NCI-H460 (cell line): ENCODE measurements at regions not wholly inside any gene's neighbourhood (a gene's known extent, or its start where the extent isn't known, plus 50 kb on each side); places are given as distances from the start of the nearest gene placed in this dataset.

Experiments used
- DNase-seq: peaks from one replicate; pipeline ENCODE4 v3.0.0-alpha.2; 2016; ENCODE audit warnings: low read depth; ENCODE audit errors: extremely low read depth

DNA sequence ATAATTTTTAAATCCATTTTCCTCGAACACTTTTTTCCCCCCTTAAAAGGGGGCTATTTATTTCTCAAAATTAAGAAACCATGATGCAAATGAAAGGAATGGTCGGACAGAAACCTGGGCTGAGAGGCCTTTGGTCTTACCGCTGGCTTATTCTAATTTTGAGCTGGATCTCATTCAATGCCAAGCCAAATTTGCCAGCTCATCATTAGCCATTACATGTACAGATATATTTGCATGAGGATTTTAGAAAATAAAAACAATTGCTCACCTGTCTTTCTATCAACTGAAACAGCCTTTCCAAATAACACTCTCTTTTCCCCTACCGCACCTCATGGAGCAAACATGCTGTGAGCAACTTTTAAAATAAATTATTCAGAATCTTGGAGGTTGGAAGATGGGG is 219.5 kb upstream of the DTNBP1 start:
- DNase-seq, result no peak

GRCh38 chr6:15881150-15881549 is 218.3 kb upstream of the DTNBP1 start:
- DNase-seq, result no peak

DNA sequence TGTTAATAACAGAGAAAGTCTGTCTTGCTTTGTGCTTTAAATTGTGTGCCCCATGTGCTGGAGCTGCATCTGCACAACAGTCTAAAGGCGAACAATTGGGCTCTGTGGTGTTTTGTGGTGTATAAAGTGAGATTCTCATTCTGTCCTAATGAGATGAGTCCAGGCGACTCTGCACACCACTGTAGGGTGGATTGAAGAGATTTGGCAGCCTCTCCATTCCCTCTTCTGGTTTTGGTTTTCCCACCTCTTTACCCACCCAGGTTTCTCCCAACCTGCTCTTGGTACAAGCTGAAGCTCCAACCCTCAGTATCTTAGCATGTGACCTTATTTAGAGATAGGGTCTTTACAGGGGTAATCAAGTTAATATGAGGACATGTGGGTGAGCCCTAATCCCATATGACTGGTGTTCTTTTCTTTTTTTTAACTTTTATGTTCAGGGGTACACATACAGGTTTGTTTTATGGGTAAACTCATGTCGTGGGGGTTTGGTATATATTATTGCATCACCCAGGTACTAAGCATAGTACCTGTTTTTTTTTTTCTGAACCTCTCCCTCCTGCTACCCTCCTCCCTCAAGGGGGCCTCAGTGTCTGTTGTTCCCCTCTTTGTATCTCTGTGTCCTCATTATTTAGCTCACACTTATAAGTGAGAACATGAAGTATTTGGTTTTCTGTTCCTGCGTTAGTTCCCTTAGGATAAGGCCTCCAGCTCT is 217.6 kb upstream of the DTNBP1 start:
- no peak for DNase-seq

- no peak for DNase-seq
Measured at GRCh38 chr6:15879371-15880261, 216.8 kb upstream of the DTNBP1 start.

GRCh38 chr6:15877231-15877630 is 214.4 kb upstream of the DTNBP1 start:
- DNase-seq, result no peak

DNA sequence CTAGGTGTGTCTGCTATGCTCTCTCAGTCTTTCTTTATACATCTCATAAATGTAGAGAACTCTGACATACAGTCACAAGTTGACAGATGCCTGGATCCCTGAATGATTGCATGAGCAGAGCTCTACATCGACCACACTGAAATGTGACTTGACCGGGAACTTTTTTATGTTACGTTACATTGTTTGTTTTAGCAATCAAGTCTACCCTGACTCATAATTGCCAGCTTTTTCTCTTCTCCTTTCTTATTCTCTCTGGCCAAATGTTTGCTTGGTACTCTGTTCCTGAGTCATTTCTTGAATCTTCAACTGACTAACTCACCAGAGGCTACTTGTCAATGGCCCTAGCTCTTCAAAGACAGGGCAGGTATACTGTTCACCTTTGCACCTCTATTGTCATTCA is 213.6 kb upstream of the DTNBP1 start:
- DNase-seq, result no peak

DNA sequence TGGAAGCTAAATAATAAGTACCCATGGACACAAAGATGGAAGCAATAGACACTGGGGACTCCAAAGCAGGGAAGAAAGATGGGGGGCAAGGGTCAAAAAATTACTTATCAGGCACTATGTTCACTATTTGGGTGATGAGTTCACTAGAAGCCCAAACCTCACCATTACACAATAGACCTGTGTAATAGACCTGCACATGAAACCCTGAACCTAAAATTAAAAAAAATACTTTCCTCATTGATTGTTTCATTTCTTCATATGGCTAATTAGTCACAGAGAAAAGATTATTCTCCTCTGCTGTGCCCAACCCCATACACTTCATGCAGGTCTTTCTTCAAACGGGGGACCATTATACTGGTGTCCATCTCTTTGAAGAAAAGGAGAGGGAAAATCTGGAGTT is 213.0 kb upstream of the DTNBP1 start:
- DNase-seq, result no peak

DNA sequence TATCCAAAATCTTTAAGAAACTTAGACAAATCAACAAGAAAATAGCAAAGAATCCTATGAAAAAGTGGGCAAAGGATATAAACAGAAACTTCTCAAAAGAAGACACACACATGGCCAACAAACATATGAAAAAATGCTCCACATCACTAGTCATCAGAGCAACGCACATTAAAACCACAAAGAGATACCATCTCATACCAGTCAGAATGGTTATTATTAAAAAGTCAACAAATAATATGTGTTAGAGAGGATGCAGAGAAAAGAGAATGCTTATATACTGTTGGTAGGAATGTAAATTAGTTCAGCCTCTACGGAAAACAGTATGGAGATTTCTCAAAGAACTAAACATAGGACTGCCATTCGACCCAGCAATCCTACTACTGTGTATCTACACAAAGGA is 212.0 kb upstream of the DTNBP1 start:
- DNase-seq, result no peak

DNA sequence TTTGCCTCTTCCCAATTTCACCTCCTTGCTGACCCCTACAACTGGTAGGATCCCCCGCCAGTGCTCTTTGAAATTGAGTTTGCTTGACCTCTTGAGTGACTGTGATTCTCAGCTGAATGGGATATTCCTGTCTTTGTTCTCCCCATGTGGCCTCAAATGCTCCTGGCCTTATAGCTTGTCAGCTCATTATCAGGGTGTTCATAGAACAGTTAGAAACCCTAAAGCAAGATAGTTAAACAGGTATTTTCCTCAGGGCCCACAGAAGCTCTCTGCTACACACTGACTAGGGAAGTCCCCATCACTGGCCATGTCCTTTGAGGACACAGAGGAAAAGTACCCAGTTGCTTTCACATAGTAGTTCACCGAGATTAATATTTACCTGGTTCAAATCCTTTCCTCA is 211.5 kb upstream of the DTNBP1 start:
- DNase-seq, result no peak

DNA sequence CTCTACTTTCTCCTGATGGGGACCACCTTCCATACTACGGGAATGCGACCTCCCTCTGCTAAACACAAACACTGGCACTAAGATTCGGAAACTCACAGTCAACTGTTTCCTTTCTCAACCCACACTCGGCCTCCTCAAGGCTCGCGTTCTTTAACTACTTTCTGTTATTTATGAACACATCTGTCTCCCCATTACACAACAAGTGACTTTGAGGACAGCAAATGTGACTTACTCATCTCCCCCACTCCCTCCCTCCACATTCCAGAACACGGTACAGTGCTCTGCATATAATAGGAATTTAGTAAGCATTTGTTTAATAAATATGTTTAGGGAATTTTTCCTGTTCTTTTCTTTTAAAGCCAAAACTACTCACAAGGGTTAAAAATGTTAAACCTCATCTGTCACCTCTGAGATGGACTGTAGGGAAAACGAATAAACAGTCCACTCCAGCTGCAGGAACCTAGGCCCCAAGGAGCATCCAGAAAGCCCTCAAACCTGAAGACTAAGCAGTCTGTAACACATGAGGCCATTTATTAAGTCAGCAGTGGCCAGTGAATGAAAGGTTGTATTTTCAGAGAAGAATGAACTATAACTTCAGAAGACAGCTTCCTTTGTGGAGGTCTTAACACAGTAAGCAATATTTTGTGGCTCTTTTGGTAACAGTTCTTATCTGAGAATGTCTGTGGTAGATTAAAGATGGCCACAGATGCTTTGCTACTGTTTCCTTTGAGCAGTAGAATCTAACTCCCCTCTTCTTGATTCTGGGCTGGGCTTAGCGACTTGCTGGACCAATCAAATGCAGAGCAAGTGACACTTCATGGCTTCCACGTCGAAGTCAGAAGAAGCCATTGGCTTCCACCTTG is 209.6 kb upstream of the DTNBP1 start:
- no peak for DNase-seq

DNA sequence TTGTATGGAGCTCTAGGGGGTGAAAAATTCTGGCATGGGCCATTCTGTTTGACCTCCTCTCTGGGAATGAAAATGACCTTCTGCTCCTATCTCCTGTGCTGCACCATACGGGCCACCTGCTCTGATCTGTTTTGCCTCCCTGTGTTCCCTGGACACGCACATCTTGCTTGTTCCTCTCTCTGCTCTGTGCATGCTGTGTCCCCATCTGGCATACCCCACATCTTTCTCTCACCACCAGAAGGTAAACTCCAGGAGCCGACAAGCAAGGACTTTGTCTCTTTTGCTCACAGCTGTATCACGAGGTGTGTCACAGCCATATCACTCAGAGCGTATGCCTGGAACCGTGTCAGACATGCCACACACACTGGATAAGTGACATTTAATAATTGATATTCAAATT is 208.4 kb upstream of the DTNBP1 start:
- DNase-seq, result no peak

- DNase-seq, result no peak
Measured at GRCh38 chr6:15870333-15871043, 207.7 kb upstream of the DTNBP1 start.

DNA sequence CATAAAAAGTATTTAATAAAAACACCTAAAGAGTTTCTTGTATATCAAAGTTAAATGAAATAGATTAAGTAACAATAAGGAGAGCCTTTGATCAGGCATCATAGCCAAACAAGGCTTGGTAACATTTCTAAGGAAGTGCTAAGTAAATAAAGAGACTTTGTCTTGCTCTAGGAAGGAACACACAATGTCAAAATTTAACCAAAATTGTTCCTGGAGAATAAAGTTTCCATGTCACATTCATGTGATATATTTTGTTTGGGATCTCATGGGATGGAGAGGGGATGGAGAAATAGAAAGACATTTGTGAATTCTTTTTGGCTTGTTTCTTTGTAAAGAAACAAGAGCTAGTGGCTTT is 201.9 kb upstream of the DTNBP1 start:
- no peak for DNase-seq

DNA sequence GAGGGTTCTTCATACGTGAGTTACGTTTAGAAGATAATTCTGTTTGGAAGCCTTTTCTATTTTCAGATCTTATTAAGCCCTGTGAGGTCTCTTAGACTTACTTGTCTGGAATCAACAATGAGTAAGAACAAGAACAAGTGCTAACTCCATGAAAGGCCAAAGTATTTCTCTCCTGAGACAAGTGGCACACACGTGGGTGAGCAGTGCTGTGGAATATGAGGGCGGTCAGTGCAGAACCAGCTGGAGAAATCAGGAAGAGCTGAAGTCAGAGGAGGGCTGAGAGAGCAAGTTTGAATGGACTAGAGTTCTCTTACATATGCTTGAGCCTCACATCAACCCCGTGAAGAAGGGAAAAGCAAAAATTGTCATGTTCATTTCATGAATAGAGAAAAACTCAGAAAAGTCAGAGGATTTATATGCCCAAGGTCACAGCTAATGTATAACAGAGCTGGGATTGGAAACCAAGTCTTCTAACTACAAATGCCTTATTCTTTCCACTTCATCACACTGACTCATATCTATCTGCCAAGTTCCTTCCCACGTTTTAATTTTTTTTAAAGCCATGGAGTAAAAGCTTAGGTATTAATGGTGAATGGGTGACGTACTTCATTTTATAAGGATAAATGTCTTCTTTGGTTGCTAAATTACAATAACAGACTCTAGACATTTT is 201.3 kb upstream of the DTNBP1 start:
- DNase-seq, result no peak

DNA sequence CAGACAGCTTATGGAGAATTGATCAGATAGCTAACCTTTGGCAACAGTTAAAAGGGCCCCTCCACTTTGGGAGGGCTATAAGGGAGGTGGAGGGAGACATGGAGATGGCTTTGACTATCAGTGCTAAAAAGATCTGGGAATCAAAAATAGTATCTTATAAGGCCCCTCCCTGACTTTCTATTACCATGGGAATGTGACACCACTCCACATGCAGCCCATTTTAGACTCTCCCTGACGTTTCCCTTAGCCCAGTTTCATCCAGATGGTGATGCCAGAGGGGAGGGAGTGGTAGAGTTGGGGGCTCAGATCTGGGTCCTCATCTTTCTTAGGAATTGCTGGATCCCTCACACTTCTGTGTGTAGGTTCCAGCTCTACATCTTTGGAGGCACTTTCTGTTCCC is 200.0 kb upstream of the DTNBP1 start:
- DNase-seq, result no peak

DNA sequence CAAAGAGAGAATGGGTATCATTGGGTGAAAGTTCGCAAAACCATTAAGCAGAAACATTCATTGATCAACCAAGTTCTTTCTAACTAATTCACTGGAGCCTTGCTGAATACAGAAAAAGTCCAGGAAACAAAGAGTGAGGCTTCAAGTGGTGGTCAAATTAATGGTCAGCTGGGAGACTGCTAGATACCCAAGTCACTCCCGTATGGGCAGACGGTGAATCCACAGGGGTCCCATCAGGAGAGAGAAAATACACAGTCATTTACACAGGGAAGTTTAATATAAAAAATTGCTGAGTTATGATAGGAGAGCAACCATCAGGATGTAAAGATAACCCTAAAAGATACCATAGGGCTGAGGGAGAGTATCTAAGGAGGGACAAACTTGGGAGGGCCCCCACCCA is 198.7 kb upstream of the DTNBP1 start:
- DNase-seq, result no peak

DNA sequence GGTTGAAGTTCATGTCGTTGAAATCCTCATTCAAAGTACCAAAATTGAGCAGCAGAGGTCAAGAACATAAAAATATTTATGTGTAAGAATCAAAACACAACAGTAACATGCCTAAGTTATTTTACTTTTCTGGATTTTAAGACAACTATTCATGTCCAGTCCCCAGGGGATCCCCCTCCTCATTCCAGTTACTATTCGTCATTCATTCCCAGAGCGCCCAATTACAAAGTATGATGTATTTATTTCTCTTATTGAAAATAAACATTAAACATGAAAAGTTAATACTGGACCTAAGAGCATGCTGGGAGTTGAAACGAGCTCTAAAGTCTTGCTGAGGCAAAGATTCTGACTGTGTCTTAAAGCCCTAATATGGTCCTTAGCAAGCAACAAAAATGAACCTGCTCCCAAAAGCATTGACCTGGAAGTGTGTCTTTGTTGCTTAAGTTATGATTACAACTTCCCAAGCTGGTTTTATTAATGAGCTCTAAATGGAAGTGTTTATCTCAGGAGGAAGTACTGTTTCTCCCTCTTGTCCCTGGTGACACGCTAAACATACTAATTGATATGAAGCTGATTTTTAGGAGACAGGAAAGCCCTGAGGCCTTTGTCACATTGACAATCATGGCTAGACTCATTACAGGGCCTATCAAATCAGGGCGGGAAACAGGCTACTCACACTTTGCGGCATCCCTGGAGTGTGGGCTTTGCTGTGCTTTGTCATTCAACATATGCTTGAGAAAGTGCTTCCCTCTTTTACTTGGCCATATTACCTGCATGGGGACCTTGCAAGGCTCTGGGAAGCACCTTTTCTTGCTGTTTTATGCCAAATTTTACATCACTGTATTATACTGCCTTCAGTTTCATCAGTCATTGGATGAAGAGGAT is 192.2 kb upstream of the DTNBP1 start:
- DNase-seq, result no peak

DNA sequence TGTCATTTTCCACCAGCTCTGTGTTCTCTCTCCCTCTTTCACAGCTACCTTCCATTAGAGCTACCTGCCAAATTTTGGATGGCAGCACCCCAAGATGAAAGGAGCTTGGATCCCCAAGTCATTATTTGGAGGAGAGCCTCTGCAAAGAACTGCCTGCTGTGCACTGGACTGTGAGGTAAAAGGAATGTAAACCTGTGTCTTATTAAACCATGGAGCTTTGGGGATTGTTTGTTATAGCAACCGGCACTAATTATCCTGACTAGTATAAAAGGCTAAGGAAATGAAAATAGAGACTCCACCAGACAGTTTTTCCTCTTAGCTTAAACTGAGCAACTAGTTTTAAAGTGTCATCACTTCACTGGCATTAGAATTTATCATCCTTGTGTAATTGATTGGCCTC is 191.6 kb upstream of the DTNBP1 start:
- no peak for DNase-seq

DNA sequence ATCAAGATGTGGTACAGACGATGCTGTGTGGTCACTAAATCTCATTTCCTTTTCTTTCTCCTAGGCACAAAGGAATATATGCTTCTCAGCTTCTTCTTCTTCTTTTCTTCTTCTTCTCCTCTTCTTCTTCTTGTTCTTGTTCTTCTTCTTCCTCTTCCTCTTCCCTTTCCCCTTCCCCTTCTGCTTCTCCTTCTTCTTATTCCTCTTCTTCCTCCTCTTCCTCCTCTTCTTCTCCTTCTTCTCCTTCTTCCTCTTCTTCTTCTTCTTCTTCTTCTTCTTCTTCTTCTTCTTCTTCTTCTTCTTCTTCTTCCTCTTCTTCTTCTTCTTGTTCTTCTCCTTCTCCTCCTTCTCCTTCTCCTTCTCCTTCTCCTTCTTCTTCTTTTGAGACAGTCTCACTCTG is 190.4 kb upstream of the DTNBP1 start:
- no peak for DNase-seq
